HL-60/S4 (cell line): ENCODE measurements at regions not wholly inside any gene's neighbourhood (a gene's known extent, or its start where the extent isn't known, plus 50 kb on each side); places are given as distances from the start of the nearest gene placed in this dataset.

Source experiments
- in situ Hi-C: fragments of 300-500 bp; cut with MboI; formaldehyde crosslinking; loops from 2 replicates; pipeline ENCODE4 v1.14.3; 2022; ENCODE audit warnings: low sequenced_read_pairs

GRCh38 chr11:80517701-80518100 lies 1076.9 kb upstream of the TENM4 start:
- in situ Hi-C loops = no loop called here

- in situ Hi-C loops = no loop called here
These were observed 1074.3 kb upstream of the TENM4 start for GRCh38 chr11:80515097-80515496.

GRCh38 chr11:80512491-80512890 lies 1071.7 kb upstream of the TENM4 start:
- in situ Hi-C loops = no loop called here

GRCh38 chr11:80505771-80506170 lies 1064.9 kb upstream of the TENM4 start:
- in situ Hi-C loops = no loop called here

GRCh38 chr11:80503990-80504389 lies 1063.2 kb upstream of the TENM4 start:
- in situ Hi-C loops = no loop called here

GRCh38 chr11:80502511-80502910 lies 1061.7 kb upstream of the TENM4 start:
- in situ Hi-C loops = no loop called here

- in situ Hi-C loops = no loop called here
These were observed 1054.3 kb upstream of the TENM4 start for GRCh38 chr11:80495116-80495515.

GRCh38 chr11:80487952-80488351 lies 1047.1 kb upstream of the TENM4 start:
- in situ Hi-C loops = no loop called here

GRCh38 chr11:80486678-80487077 lies 1045.8 kb upstream of the TENM4 start:
- in situ Hi-C loops = no loop called here

- in situ Hi-C loops = no loop called here
These were observed 1036.3 kb upstream of the TENM4 start for GRCh38 chr11:80477178-80477577.

- in situ Hi-C loops = no loop called here
These were observed 1032.7 kb upstream of the TENM4 start for GRCh38 chr11:80473562-80473961.

GRCh38 chr11:80469871-80470270 lies 1029.0 kb upstream of the TENM4 start:
- in situ Hi-C loops = no loop called here

- in situ Hi-C loops = no loop called here
These were observed 1025.7 kb upstream of the TENM4 start for GRCh38 chr11:80466570-80466969.

- in situ Hi-C loops = no loop called here
These were observed 1021.4 kb upstream of the TENM4 start for GRCh38 chr11:80462211-80462610.

- in situ Hi-C loops = no loop called here
These were observed 1017.5 kb upstream of the TENM4 start for GRCh38 chr11:80458376-80458775.

GRCh38 chr11:80457823-80458222 lies 1017.0 kb upstream of the TENM4 start:
- in situ Hi-C loops = no loop called here

- in situ Hi-C loops = no loop called here
These were observed 1015.0 kb upstream of the TENM4 start for GRCh38 chr11:80455818-80456217.

- in situ Hi-C loops = no loop called here
These were observed 1010.3 kb upstream of the TENM4 start for GRCh38 chr11:80451105-80451504.

- in situ Hi-C loops = no loop called here
These were observed 1007.9 kb upstream of the TENM4 start for GRCh38 chr11:80448709-80449108.

GRCh38 chr11:80443177-80443576 lies 1002.3 kb upstream of the TENM4 start:
- in situ Hi-C loops = no loop called here

- in situ Hi-C loops = no loop called here
These were observed 1001.0 kb upstream of the TENM4 start for GRCh38 chr11:80441821-80442220.

GRCh38 chr11:80440835-80441234 lies 1000.0 kb upstream of the TENM4 start:
- in situ Hi-C loops = no loop called here

GRCh38 chr11:80436547-80436946 lies 995.7 kb upstream of the TENM4 start:
- in situ Hi-C loops = no loop called here

- in situ Hi-C loops = no loop called here
These were observed 994.5 kb upstream of the TENM4 start for GRCh38 chr11:80435345-80435744.
